ENCODE measurements at regions not wholly inside any gene's neighbourhood (a gene's known extent, or its start where the extent isn't known, plus 50 kb on each side); places are given as distances from the start of the nearest gene placed in this dataset.
"Not testable (repeated sequence)": the region's sequence is repeated elsewhere in the genome, so short reads cannot be mapped to it uniquely, and the experiment has no call there.

- DNase-seq, result no peak
Observed at GRCh38 chr2:52345676-52346075, 1313.7 kb upstream of the NRXN1 start.

GRCh38 chr2:52345082-52345481 is 1313.2 kb upstream of the NRXN1 start:
- DNase-seq, result no peak

GRCh38 chr2:52343706-52344266 is 1311.9 kb upstream of the NRXN1 start:
- no peak for DNase-seq

- DNase-seq, result no peak
Observed at GRCh38 chr2:52343010-52343409, 1311.1 kb upstream of the NRXN1 start.

- DNase-seq, result peak; percentile 17
Observed at GRCh38 chr2:52342458-52342857, 1310.5 kb upstream of the NRXN1 start.

- DNase-seq, result no peak
Observed at GRCh38 chr2:52341732-52342131, 1309.8 kb upstream of the NRXN1 start.

GRCh38 chr2:52340171-52340570 is 1308.2 kb upstream of the NRXN1 start:
- DNase-seq, result peak; percentile 3

- not testable (repeated sequence) for DNase-seq
Observed at GRCh38 chr2:52337786-52338185, 1305.9 kb upstream of the NRXN1 start.

- DNase-seq, result no peak
Observed at GRCh38 chr2:52336951-52337350, 1305.0 kb upstream of the NRXN1 start.

- DNase-seq, result no peak
Observed at GRCh38 chr2:52335727-52336126, 1303.8 kb upstream of the NRXN1 start.

- no peak for DNase-seq
Observed at GRCh38 chr2:52334185-52334584, 1302.3 kb upstream of the NRXN1 start.

- DNase-seq, result no peak
Observed at GRCh38 chr2:52327641-52328040, 1295.7 kb upstream of the NRXN1 start.

GRCh38 chr2:52314231-52314630 is 1282.3 kb upstream of the NRXN1 start:
- peak; percentile 62 for DNase-seq

GRCh38 chr2:52312486-52312885 is 1280.6 kb upstream of the NRXN1 start:
- DNase-seq, result no peak

- no peak for DNase-seq
Observed at GRCh38 chr2:52311862-52312261, 1279.9 kb upstream of the NRXN1 start.

- DNase-seq, result no peak
Observed at GRCh38 chr2:52308156-52308555, 1276.2 kb upstream of the NRXN1 start.

- no peak for DNase-seq
Observed at GRCh38 chr2:52294628-52295027, 1262.7 kb upstream of the NRXN1 start.

- DNase-seq, result no peak
Observed at GRCh38 chr2:52292801-52293200, 1260.9 kb upstream of the NRXN1 start.

- DNase-seq, result peak; percentile 30
Observed at GRCh38 chr2:52289741-52290140, 1257.8 kb upstream of the NRXN1 start.

GRCh38 chr2:52288596-52288995 is 1256.7 kb upstream of the NRXN1 start:
- DNase-seq, result no peak

GRCh38 chr2:52269696-52270485 is 1238.0 kb upstream of the NRXN1 start:
- DNase-seq, result peak; percentile 66

- no peak for DNase-seq
Observed at GRCh38 chr2:52264911-52265310, 1233.0 kb upstream of the NRXN1 start.

- DNase-seq, result no peak
Observed at GRCh38 chr2:52264488-52264887, 1232.6 kb upstream of the NRXN1 start.

GRCh38 chr2:52260904-52261303 is 1229.0 kb upstream of the NRXN1 start:
- DNase-seq, result peak; percentile 23
